ENCODE measurements at regions not wholly inside any gene's neighbourhood (a gene's known extent, or its start where the extent isn't known, plus 50 kb on each side); places are given as distances from the start of the nearest gene placed in this dataset.

- no peaks in the 10 kb centered on the region for H3K4me1 ChIP-seq (ENCODE audit: insufficient read depth, low read length)
- no peak overlapping the region for H3K4me2 ChIP-seq (ENCODE audit: low read length)
- intact Hi-C loops (cut with micrococcal nuclease): no loop called here
- ATAC-seq (no peak), DNase-seq (no peak)
- H3K9me3 ChIP-seq (ENCODE audit: low read length): no peaks in the 10 kb centered on the region
- H3K9ac ChIP-seq (ENCODE audit: low read length): no peak overlapping the region
- no peaks in the 10 kb centered on the region for H4K20me1 ChIP-seq (ENCODE audit: low read length)
- H3K27ac ChIP-seq (ENCODE audit: low read length): no peak overlapping the region
- ChIA-PET CTCF (no interaction called here), POLR2A (ENCODE audit: unreplicated experiment) (no interaction called here)
- H3K79me2 ChIP-seq (ENCODE audit: low read length): no peaks in the 10 kb centered on the region
- H3K27me3 ChIP-seq (ENCODE audit: low read length): peaks cover 48% of the 10 kb centered on the region
- BruUV-seq (replicated peaks): no TSS peak
- no peaks in the 10 kb centered on the region for H3F3A ChIP-seq (ENCODE audit: low read length, unreplicated experiment)
- no peaks in the 10 kb centered on the region for H3K36me3 ChIP-seq (ENCODE audit: low read depth, low read length)
- H3K9me2 ChIP-seq (replicated peaks; ENCODE audit: low read length): no peaks in the 10 kb centered on the region
- no peak overlapping the region for H2AFZ ChIP-seq (ENCODE audit: low read length)
- no peak overlapping the region for H3K4me3 ChIP-seq (ENCODE audit: low read length)
- TF ChIP-seq EZH2phosphoT487 (IDR thresholded peaks at IDR 0.05; ENCODE audit: borderline replicate concordance, low read length): no peak
- no peak for TF ChIP-seq CTCF (conservative IDR thresholded peaks at IDR 0.05; ENCODE audit: low read depth, low read length)
- no peak for TF ChIP-seq EZH2 (IDR thresholded peaks at IDR 0.05; ENCODE audit: low read length, unreplicated experiment)
These were observed 344.5 kb downstream of the RWDD3 start for GRCh38 chr1:95578462-95578861.

GRCh38 chr1:95582191-95582590 lies 348.2 kb downstream of the RWDD3 start:
- Histone ChIP-seq H3K27ac (ENCODE audit: low read length) (no peak overlapping the region), H3K4me1 (ENCODE audit: insufficient read depth, low read length) (no peaks in the 10 kb centered on the region), H3K79me2 (ENCODE audit: low read length) (no peaks in the 10 kb centered on the region), H3K4me3 (ENCODE audit: low read length) (no peak overlapping the region), H3K36me3 (ENCODE audit: low read depth, low read length) (no peaks in the 10 kb centered on the region), H3K9me2 (replicated peaks; ENCODE audit: low read length) (no peaks in the 10 kb centered on the region), H3K4me2 (ENCODE audit: low read length) (no peak overlapping the region), H3K27me3 (ENCODE audit: low read length) (peaks cover 63% of the 10 kb centered on the region), H3K9me3 (ENCODE audit: low read length) (no peaks in the 10 kb centered on the region), H3K9ac (ENCODE audit: low read length) (no peak overlapping the region), H4K20me1 (ENCODE audit: low read length) (no peaks in the 10 kb centered on the region), H3F3A (ENCODE audit: low read length, unreplicated experiment) (no peaks in the 10 kb centered on the region), H2AFZ (ENCODE audit: low read length) (no peak overlapping the region)
- ATAC-seq (no peak), DNase-seq (no peak)
- ChIA-PET CTCF (no interaction called here), POLR2A (ENCODE audit: unreplicated experiment) (no interaction called here)
- BruUV-seq (replicated peaks): no TSS peak
- no peak for TF ChIP-seq CTCF (conservative IDR thresholded peaks at IDR 0.05; ENCODE audit: low read depth, low read length)
- TF ChIP-seq EZH2 (IDR thresholded peaks at IDR 0.05; ENCODE audit: low read length, unreplicated experiment): no peak
- TF ChIP-seq EZH2phosphoT487 (IDR thresholded peaks at IDR 0.05; ENCODE audit: borderline replicate concordance, low read length): no peak
- intact Hi-C loops (cut with micrococcal nuclease): no loop called here

- ATAC-seq: no peak
- POLR2A ChIA-PET (ENCODE audit: unreplicated experiment): no interaction called here
- intact Hi-C loops (cut with micrococcal nuclease): no loop called here
These were observed 348.7 kb downstream of the RWDD3 start for GRCh38 chr1:95582746-95583145.

More at GRCh38 chr1:95582746-95583145, 348.7 kb downstream of the RWDD3 start:
- no peak overlapping the region for H3K27ac ChIP-seq (ENCODE audit: low read length)
- no peaks in the 10 kb centered on the region for H3K36me3 ChIP-seq (ENCODE audit: low read depth, low read length)
- H3K27me3 ChIP-seq (ENCODE audit: low read length): peaks cover 63% of the 10 kb centered on the region
- BruUV-seq (replicated peaks): no TSS peak
- no peaks in the 10 kb centered on the region for H3K4me1 ChIP-seq (ENCODE audit: insufficient read depth, low read length)
- DNase-seq: no peak
- H3K79me2 ChIP-seq (ENCODE audit: low read length): no peaks in the 10 kb centered on the region
- TF ChIP-seq CTCF (conservative IDR thresholded peaks at IDR 0.05; ENCODE audit: low read depth, low read length): no peak
- TF ChIP-seq EZH2 (IDR thresholded peaks at IDR 0.05; ENCODE audit: low read length, unreplicated experiment): no peak
- no peak for TF ChIP-seq EZH2phosphoT487 (IDR thresholded peaks at IDR 0.05; ENCODE audit: borderline replicate concordance, low read length)
- H3K9me2 ChIP-seq (replicated peaks; ENCODE audit: low read length): no peaks in the 10 kb centered on the region
- H3K4me3 ChIP-seq (ENCODE audit: low read length): no peak overlapping the region
- H4K20me1 ChIP-seq (ENCODE audit: low read length): no peaks in the 10 kb centered on the region
- H3K9ac ChIP-seq (ENCODE audit: low read length): no peak overlapping the region
- no peak overlapping the region for H3K4me2 ChIP-seq (ENCODE audit: low read length)
- CTCF ChIA-PET: no interaction called here
- H2AFZ ChIP-seq (ENCODE audit: low read length): no peak overlapping the region
- no peaks in the 10 kb centered on the region for H3F3A ChIP-seq (ENCODE audit: low read length, unreplicated experiment)
- H3K9me3 ChIP-seq (ENCODE audit: low read length): no peaks in the 10 kb centered on the region
